ENCODE measurements at regions not wholly inside any gene's neighbourhood (a gene's known extent, or its start where the extent isn't known, plus 50 kb on each side); places are given as distances from the start of the nearest gene placed in this dataset.

DNA sequence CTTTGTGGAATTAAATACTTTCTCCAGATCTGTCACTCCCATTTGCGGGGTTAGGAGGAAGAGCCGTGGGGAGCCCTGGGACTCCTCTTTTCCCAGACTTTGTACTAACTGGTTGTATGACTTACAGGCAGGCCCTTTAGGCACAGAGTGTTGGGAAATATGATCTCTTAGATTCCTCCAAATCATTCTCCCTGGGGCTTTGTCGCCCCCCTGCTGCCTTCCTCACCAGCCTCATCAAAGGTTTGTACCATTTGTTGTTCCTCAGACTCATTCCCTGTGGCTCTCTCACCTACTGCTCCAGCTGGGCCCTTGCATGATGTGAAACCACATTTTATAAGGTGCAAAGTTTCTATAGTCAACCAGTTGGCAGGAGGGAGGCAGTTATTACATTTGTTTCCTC is 56.4 kb downstream of the CRYGS start:
- Histone ChIP-seq H4K20me1 (ENCODE audit: insufficient read depth) (no peaks in the 10 kb centered on the region), H3K9me2 (ENCODE audit: insufficient read depth, low read length) (no peaks in the 10 kb centered on the region), H3K9ac (ENCODE audit: low read length) (no peak overlapping the region), H3K27ac (ENCODE audit: low read length) (no peak overlapping the region), H3K9me3 (ENCODE audit: low read length) (no peaks in the 10 kb centered on the region), H3K79me2 (replicated peaks; ENCODE audit: insufficient read depth, low read length) (no peaks in the 10 kb centered on the region), H3K36me3 (ENCODE audit: insufficient read depth, low read length) (no peaks in the 10 kb centered on the region), H3K4me3 (ENCODE audit: low read length) (no peak overlapping the region), H3K4me2 (ENCODE audit: low read length) (no peak overlapping the region), H2AFZ (ENCODE audit: low read depth, low read length) (no peak overlapping the region), H3F3A (ENCODE audit: insufficient read depth, low read length, poor library complexity, severe bottlenecking) (no peaks in the 10 kb centered on the region), H3K27me3 (ENCODE audit: insufficient read depth, low read depth, low read length) (no peaks in the 10 kb centered on the region)
- TF ChIP-seq TAF1 (IDR thresholded peaks at IDR 0.05; ENCODE audit: low read depth) (no peak), EZH2 (IDR thresholded peaks at IDR 0.05; ENCODE audit: borderline replicate concordance, insufficient read depth, low read length, poor library complexity, severe bottlenecking) (no peak), SMC3 (conservative IDR thresholded peaks at IDR 0.05; ENCODE audit: poor library complexity) (no peak), MXI1 (conservative IDR thresholded peaks at IDR 0.05; ENCODE audit: poor library complexity, severe bottlenecking) (no peak), POLR2AphosphoS5 (IDR thresholded peaks at IDR 0.05) (no peak), EP300 (conservative IDR thresholded peaks at IDR 0.05; ENCODE audit: poor library complexity, severe bottlenecking) (no peak), RAD21 (conservative IDR thresholded peaks at IDR 0.05) (no peak)
- TF ChIP-seq, protein P1, sequence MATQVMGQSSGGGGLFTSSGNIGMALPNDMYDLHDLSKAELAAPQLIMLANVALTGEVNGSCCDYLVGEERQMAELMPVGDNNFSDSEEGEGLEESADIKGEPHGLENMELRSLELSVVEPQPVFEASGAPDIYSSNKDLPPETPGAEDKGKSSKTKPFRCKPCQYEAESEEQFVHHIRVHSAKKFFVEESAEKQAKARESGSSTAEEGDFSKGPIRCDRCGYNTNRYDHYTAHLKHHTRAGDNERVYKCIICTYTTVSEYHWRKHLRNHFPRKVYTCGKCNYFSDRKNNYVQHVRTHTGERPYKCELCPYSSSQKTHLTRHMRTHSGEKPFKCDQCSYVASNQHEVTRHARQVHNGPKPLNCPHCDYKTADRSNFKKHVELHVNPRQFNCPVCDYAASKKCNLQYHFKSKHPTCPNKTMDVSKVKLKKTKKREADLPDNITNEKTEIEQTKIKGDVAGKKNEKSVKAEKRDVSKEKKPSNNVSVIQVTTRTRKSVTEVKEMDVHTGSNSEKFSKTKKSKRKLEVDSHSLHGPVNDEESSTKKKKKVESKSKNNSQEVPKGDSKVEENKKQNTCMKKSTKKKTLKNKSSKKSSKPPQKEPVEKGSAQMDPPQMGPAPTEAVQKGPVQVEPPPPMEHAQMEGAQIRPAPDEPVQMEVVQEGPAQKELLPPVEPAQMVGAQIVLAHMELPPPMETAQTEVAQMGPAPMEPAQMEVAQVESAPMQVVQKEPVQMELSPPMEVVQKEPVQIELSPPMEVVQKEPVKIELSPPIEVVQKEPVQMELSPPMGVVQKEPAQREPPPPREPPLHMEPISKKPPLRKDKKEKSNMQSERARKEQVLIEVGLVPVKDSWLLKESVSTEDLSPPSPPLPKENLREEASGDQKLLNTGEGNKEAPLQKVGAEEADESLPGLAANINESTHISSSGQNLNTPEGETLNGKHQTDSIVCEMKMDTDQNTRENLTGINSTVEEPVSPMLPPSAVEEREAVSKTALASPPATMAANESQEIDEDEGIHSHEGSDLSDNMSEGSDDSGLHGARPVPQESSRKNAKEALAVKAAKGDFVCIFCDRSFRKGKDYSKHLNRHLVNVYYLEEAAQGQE (IDR thresholded peaks at IDR 0.05; ENCODE audit: borderline replicate concordance), result no peak
- TF ChIP-seq, protein P2, sequence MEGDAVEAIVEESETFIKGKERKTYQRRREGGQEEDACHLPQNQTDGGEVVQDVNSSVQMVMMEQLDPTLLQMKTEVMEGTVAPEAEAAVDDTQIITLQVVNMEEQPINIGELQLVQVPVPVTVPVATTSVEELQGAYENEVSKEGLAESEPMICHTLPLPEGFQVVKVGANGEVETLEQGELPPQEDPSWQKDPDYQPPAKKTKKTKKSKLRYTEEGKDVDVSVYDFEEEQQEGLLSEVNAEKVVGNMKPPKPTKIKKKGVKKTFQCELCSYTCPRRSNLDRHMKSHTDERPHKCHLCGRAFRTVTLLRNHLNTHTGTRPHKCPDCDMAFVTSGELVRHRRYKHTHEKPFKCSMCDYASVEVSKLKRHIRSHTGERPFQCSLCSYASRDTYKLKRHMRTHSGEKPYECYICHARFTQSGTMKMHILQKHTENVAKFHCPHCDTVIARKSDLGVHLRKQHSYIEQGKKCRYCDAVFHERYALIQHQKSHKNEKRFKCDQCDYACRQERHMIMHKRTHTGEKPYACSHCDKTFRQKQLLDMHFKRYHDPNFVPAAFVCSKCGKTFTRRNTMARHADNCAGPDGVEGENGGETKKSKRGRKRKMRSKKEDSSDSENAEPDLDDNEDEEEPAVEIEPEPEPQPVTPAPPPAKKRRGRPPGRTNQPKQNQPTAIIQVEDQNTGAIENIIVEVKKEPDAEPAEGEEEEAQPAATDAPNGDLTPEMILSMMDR (IDR thresholded peaks at IDR 0.05; ENCODE audit: poor library complexity, severe bottlenecking), result no peak

DNA sequence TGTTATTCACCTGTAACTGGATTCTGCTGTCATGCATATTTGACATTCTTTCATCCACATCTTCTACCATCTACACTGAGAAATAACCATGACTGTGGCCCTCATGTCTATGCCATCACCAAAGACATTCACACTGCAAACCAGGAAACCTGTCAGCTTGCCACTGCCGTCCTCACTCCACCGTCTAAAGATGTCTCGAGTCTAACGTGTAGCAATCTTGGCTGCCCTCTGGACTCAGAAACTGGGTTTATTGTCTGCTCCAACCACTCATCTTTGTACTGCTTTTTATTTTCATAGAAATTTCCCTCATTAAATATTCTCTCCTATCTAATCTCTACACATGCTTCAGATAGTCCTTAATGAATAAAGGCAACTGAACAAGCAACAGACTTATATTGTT is 57.1 kb downstream of the CRYGS start:
- Histone ChIP-seq H3K9me2 (ENCODE audit: insufficient read depth, low read length) (no peaks in the 10 kb centered on the region), H3K9ac (ENCODE audit: low read length) (no peak overlapping the region), H4K20me1 (ENCODE audit: insufficient read depth) (no peaks in the 10 kb centered on the region), H3K4me3 (ENCODE audit: low read length) (no peak overlapping the region), H3K9me3 (ENCODE audit: low read length) (no peaks in the 10 kb centered on the region), H3K27me3 (ENCODE audit: insufficient read depth, low read depth, low read length) (no peaks in the 10 kb centered on the region), H2AFZ (ENCODE audit: low read depth, low read length) (no peak overlapping the region), H3K36me3 (ENCODE audit: insufficient read depth, low read length) (no peaks in the 10 kb centered on the region), H3F3A (ENCODE audit: insufficient read depth, low read length, poor library complexity, severe bottlenecking) (no peaks in the 10 kb centered on the region), H3K27ac (ENCODE audit: low read length) (no peak overlapping the region), H3K4me2 (ENCODE audit: low read length) (no peak overlapping the region), H3K79me2 (replicated peaks; ENCODE audit: insufficient read depth, low read length) (no peaks in the 10 kb centered on the region)
- TF ChIP-seq EZH2 (IDR thresholded peaks at IDR 0.05; ENCODE audit: borderline replicate concordance, insufficient read depth, low read length, poor library complexity, severe bottlenecking) (no peak), EP300 (conservative IDR thresholded peaks at IDR 0.05; ENCODE audit: poor library complexity, severe bottlenecking) (no peak), POLR2AphosphoS5 (IDR thresholded peaks at IDR 0.05) (no peak), TAF1 (IDR thresholded peaks at IDR 0.05; ENCODE audit: low read depth) (no peak)
- TF ChIP-seq, protein P1 (IDR thresholded peaks at IDR 0.05; ENCODE audit: borderline replicate concordance), result no peak
- TF ChIP-seq, protein P2 (IDR thresholded peaks at IDR 0.05; ENCODE audit: poor library complexity, severe bottlenecking), result no peak
